GM19467 (cell line): ENCODE measurements at regions not wholly inside any gene's neighbourhood (a gene's known extent, or its start where the extent isn't known, plus 50 kb on each side); places are given as distances from the start of the nearest gene placed in this dataset.
"Not testable (repeated sequence)": the region's sequence is repeated elsewhere in the genome, so short reads cannot be mapped to it uniquely, and the experiment has no call there.

Experiments
- ATAC-seq: cut with Tn5 transposase; IDR thresholded peaks from one replicate; pipeline ENCODE4 v1.9.1; 2021; ENCODE audit warnings: mild to moderate bottlenecking, moderate library complexity; ENCODE audit not compliant: unreplicated experiment

GRCh38 chr5:154593071-154593470, 115.0 kb upstream of the HAND1 start:
- ATAC-seq, result no peak

GRCh38 chr5:154590093-154590724, 112.2 kb upstream of the HAND1 start:
- ATAC-seq, result no peak

GRCh38 chr5:154589511-154589910, 111.5 kb upstream of the HAND1 start:
- no peak for ATAC-seq

GRCh38 chr5:154588833-154589425, 110.9 kb upstream of the HAND1 start:
- ATAC-seq, result not testable (repeated sequence)

GRCh38 chr5:154588091-154588774, 110.2 kb upstream of the HAND1 start:
- ATAC-seq, result no peak

- ATAC-seq, result no peak
These were observed 109.3 kb upstream of the HAND1 start for GRCh38 chr5:154587123-154588026.

- no peak for ATAC-seq
These were observed 105.7 kb upstream of the HAND1 start for GRCh38 chr5:154583671-154584177.

- ATAC-seq, result no peak
These were observed 102.4 kb upstream of the HAND1 start for GRCh38 chr5:154580422-154580821.

GRCh38 chr5:154577416-154577815, 99.4 kb upstream of the HAND1 start:
- no peak for ATAC-seq

GRCh38 chr5:154576429-154576806, 98.4 kb upstream of the HAND1 start:
- ATAC-seq, result no peak

GRCh38 chr5:154575546-154576428, 97.8 kb upstream of the HAND1 start:
- ATAC-seq, result peak; percentile 94

GRCh38 chr5:154573011-154573410, 95.0 kb upstream of the HAND1 start:
- no peak for ATAC-seq

- ATAC-seq, result no peak
These were observed 93.5 kb upstream of the HAND1 start for GRCh38 chr5:154571325-154572035.

GRCh38 chr5:154570572-154571324, 92.7 kb upstream of the HAND1 start:
- no peak for ATAC-seq

- ATAC-seq, result no peak
These were observed 90.6 kb upstream of the HAND1 start for GRCh38 chr5:154568589-154568988.

GRCh38 chr5:154567155-154567554, 89.1 kb upstream of the HAND1 start:
- ATAC-seq, result no peak

- ATAC-seq, result no peak
These were observed 88.2 kb upstream of the HAND1 start for GRCh38 chr5:154566146-154566680.

GRCh38 chr5:154565123-154565522, 87.1 kb upstream of the HAND1 start:
- ATAC-seq, result no peak
